ENCODE measurements at regions not wholly inside any gene's neighbourhood (a gene's known extent, or its start where the extent isn't known, plus 50 kb on each side); places are given as distances from the start of the nearest gene placed in this dataset.

- Mint-ChIP-seq H3K9me3 (peaks cover 0 to 3% (median 0%) of the 10 kb centered on the region in 7 donors), H3K4me3 (no peak overlapping the region), H3K27me3 (ENCODE audit: low read depth in 3 of 3) (peaks cover 0 to 2% (median 0%) of the 10 kb centered on the region in 3 donors), H3K27ac (no peak overlapping the region), H3K4me1 (no peaks in the 10 kb centered on the region), H3K36me3 (no peaks in the 10 kb centered on the region)
- WGBS (ENCODE audit: insufficient coverage), result 68% methylated on average over 3 of the region's 7 CpGs
- Histone ChIP-seq H3K9ac (ENCODE audit: insufficient read depth, low read length, poor library complexity, severe bottlenecking) (no peak overlapping the region), H3K79me2 (ENCODE audit: insufficient read depth, low read length) (no peaks in the 10 kb centered on the region), H4K20me1 (ENCODE audit: insufficient read depth, low read length) (no peaks in the 10 kb centered on the region), H3K36me3 (replicated peaks in 1 of 2; ENCODE audit: control insufficient read depth in 1 of 2, insufficient read depth in 2 of 2, low read length in 2 of 2) (no peaks in the 10 kb centered on the region), H3K27me3 (ENCODE audit: control insufficient read depth in 2 of 2, insufficient read depth in 2 of 2, low read length in 2 of 2) (no peaks in the 10 kb centered on the region), H3K27ac (ENCODE audit: low read depth in 1 of 2, low read length in 2 of 2) (no peak overlapping the region), H3K9me3 (replicated peaks in 1 of 2; ENCODE audit: control insufficient read depth in 1 of 2, insufficient read depth in 1 of 2, low read length in 2 of 2) (no peaks in the 10 kb centered on the region), H3K4me1 (ENCODE audit: control insufficient read depth in 1 of 2, insufficient read depth in 2 of 2, low read length in 2 of 2) (no peaks in the 10 kb centered on the region), H3K4me2 (replicated peaks; ENCODE audit: extremely low read depth, low read length, poor library complexity, severe bottlenecking) (no peak overlapping the region), H2AFZ (ENCODE audit: insufficient read depth, low read depth, low read length, poor library complexity, severe bottlenecking) (no peak overlapping the region), H3K4me3 (replicated peaks in 1 of 3; ENCODE audit: low read depth in 2 of 3, low read length in 3 of 3) (no peak overlapping the region)
- no peak for DNase-seq
- TF ChIP-seq, protein P1, sequence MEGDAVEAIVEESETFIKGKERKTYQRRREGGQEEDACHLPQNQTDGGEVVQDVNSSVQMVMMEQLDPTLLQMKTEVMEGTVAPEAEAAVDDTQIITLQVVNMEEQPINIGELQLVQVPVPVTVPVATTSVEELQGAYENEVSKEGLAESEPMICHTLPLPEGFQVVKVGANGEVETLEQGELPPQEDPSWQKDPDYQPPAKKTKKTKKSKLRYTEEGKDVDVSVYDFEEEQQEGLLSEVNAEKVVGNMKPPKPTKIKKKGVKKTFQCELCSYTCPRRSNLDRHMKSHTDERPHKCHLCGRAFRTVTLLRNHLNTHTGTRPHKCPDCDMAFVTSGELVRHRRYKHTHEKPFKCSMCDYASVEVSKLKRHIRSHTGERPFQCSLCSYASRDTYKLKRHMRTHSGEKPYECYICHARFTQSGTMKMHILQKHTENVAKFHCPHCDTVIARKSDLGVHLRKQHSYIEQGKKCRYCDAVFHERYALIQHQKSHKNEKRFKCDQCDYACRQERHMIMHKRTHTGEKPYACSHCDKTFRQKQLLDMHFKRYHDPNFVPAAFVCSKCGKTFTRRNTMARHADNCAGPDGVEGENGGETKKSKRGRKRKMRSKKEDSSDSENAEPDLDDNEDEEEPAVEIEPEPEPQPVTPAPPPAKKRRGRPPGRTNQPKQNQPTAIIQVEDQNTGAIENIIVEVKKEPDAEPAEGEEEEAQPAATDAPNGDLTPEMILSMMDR (IDR thresholded peaks at IDR 0.05), result no peak
- intact Hi-C loops (cut with micrococcal nuclease), result no loop called here
These were observed 417.6 kb downstream of the ZNF521 start for GRCh38 chr18:24934258-24934932.

GRCh38 chr18:24935008-24935407 lies 417.0 kb downstream of the ZNF521 start:
- H3K4me2 ChIP-seq (replicated peaks; ENCODE audit: extremely low read depth, low read length, poor library complexity, severe bottlenecking), result no peak overlapping the region
- H3K9me3 ChIP-seq (replicated peaks in 1 of 2; ENCODE audit: control insufficient read depth in 1 of 2, insufficient read depth in 1 of 2, low read length in 2 of 2), result no peaks in the 10 kb centered on the region
- Mint-ChIP-seq H3K4me3 (no peak overlapping the region), H3K36me3 (no peaks in the 10 kb centered on the region), H3K4me1 (no peaks in the 10 kb centered on the region), H3K27me3 (ENCODE audit: low read depth in 3 of 3) (no peaks in the 10 kb centered on the region), H3K27ac (no peak overlapping the region), H3K9me3 (peaks cover 0 to 3% (median 0%) of the 10 kb centered on the region in 7 donors)
- intact Hi-C loops (cut with micrococcal nuclease), result no loop called here
- TF ChIP-seq, protein P1 (IDR thresholded peaks at IDR 0.05), result no peak
- no peaks in the 10 kb centered on the region for H3K4me1 ChIP-seq (ENCODE audit: control insufficient read depth in 1 of 2, insufficient read depth in 2 of 2, low read length in 2 of 2)
- no peak overlapping the region for H3K27ac ChIP-seq (ENCODE audit: low read depth in 1 of 2, low read length in 2 of 2)
- no peak overlapping the region for H3K9ac ChIP-seq (ENCODE audit: insufficient read depth, low read length, poor library complexity, severe bottlenecking)
- H3K4me3 ChIP-seq (replicated peaks in 1 of 3; ENCODE audit: low read depth in 2 of 3, low read length in 3 of 3), result no peak overlapping the region
- H2AFZ ChIP-seq (ENCODE audit: insufficient read depth, low read depth, low read length, poor library complexity, severe bottlenecking), result no peak overlapping the region
- H3K27me3 ChIP-seq (ENCODE audit: control insufficient read depth in 2 of 2, insufficient read depth in 2 of 2, low read length in 2 of 2), result no peaks in the 10 kb centered on the region
- no peaks in the 10 kb centered on the region for H3K36me3 ChIP-seq (replicated peaks in 1 of 2; ENCODE audit: control insufficient read depth in 1 of 2, insufficient read depth in 2 of 2, low read length in 2 of 2)
- 100% methylated on average over 3 of the region's 4 CpGs for WGBS (ENCODE audit: insufficient coverage)
- H4K20me1 ChIP-seq (ENCODE audit: insufficient read depth, low read length), result no peaks in the 10 kb centered on the region
- no peaks in the 10 kb centered on the region for H3K79me2 ChIP-seq (ENCODE audit: insufficient read depth, low read length)
- DNase-seq, result no peak

All from CD14-positive monocyte (primary cell).